ENCODE measurements at regions not wholly inside any gene's neighbourhood (a gene's known extent, or its start where the extent isn't known, plus 50 kb on each side); places are given as distances from the start of the nearest gene placed in this dataset.
A peak's percentile ranks its signal among the peaks of the same experiment; 100 is the strongest.

DNA sequence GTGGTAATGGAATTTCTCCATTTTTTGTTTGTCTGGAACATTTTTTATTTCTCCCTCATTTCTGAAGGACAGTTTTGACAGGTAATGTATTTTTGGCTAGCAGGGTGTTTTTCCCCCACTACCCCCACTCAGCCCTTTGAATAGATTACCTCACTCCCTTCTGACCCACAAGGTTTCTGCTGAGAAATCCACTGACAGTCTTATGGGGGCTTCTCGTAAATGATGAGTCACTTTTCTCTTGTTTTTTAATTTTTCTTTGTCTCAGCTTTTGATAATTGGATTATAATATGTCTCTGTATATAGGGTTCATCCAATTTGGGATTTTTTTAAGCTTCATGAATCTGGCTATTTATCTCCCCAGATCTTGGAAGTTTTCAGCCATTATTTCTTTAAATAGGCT, 74.7 kb upstream of the CCDC71L start:
- TF ChIP-seq, protein P1, sequence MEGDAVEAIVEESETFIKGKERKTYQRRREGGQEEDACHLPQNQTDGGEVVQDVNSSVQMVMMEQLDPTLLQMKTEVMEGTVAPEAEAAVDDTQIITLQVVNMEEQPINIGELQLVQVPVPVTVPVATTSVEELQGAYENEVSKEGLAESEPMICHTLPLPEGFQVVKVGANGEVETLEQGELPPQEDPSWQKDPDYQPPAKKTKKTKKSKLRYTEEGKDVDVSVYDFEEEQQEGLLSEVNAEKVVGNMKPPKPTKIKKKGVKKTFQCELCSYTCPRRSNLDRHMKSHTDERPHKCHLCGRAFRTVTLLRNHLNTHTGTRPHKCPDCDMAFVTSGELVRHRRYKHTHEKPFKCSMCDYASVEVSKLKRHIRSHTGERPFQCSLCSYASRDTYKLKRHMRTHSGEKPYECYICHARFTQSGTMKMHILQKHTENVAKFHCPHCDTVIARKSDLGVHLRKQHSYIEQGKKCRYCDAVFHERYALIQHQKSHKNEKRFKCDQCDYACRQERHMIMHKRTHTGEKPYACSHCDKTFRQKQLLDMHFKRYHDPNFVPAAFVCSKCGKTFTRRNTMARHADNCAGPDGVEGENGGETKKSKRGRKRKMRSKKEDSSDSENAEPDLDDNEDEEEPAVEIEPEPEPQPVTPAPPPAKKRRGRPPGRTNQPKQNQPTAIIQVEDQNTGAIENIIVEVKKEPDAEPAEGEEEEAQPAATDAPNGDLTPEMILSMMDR (IDR thresholded peaks at IDR 0.05): no peak

DNA sequence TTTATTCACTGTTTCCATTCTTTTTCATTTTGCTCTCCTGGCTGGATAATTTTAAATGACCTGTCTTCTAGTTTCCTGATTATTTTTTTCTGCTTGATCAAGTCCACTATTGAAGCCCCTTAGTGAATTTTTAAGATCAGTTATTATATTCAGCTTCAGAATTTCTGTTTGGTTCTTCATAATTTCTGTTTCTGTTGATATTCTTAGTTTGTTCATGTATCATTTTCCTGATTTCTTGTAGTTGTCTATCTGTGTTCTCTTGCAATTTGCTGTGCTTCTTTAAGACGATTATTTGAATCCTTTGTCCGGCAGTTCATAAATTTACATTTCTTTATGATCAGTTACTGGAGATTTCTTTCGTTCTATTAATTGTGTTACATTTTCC, 75.2 kb upstream of the CCDC71L start:
- Mint-ChIP-seq H3K9me3 (ENCODE audit: low read depth) (no peaks in the 10 kb centered on the region), H3K36me3 (ENCODE audit: low read depth) (no peaks in the 10 kb centered on the region), H3K4me3 (ENCODE audit: unreplicated experiment) (no peak overlapping the region), H3K27ac (ENCODE audit: unreplicated experiment) (no peak overlapping the region), H3K27me3 (ENCODE audit: low read depth) (no peaks in the 10 kb centered on the region), H3K4me1 (ENCODE audit: low read depth) (peaks cover 35% of the 10 kb centered on the region)
- no peak for DNase-seq (ENCODE audit: low spot score)
- TF ChIP-seq, protein P1 (IDR thresholded peaks at IDR 0.05): no peak

More for the DNA sequence above, 74.7 kb upstream of the CCDC71L start:
- Mint-ChIP-seq H3K36me3 (ENCODE audit: low read depth) (no peaks in the 10 kb centered on the region), H3K27ac (ENCODE audit: unreplicated experiment) (no peak overlapping the region), H3K4me1 (ENCODE audit: low read depth) (peaks cover 38% of the 10 kb centered on the region), H3K4me3 (ENCODE audit: unreplicated experiment) (no peak overlapping the region), H3K27me3 (ENCODE audit: low read depth) (no peaks in the 10 kb centered on the region), H3K9me3 (ENCODE audit: low read depth) (no peaks in the 10 kb centered on the region)
- DNase-seq (ENCODE audit: low spot score): no peak

DNA sequence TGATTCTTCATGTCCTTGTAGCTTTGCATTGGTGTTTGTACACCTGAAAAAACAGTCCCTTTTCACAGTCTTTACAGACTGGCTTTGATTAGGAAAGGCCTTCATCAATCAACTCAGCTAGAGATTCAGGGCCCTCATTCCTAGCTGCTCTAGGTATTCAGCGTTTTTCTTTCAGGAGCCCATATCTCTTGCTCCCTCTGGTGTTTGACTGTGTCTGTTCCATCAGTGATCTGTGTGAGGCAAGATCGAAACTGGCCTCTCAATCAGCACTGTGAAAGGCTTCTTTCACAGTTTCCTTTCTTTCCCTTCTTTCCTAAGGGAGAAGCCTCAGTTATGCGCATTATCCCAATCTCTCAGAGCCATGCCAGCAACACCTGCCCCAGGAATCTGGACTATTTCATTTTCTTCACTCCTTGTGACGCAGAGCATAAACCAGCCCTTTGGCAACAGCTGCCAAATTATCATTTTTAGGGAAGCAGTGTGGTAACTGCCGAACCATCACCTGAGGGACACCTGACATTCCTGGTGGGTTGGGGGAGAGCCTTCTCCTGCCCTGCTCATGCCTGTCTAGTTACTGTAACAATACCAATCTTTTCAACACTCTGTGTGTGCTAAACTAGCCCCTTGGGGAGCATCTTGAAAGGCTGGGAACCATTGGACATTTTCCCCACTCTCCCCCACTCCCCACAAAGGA, 75.7 kb upstream of the CCDC71L start:
- Mint-ChIP-seq H3K9me3 (ENCODE audit: low read depth) (no peaks in the 10 kb centered on the region), H3K27me3 (ENCODE audit: low read depth) (no peaks in the 10 kb centered on the region), H3K4me1 (ENCODE audit: low read depth) (peaks cover 30% of the 10 kb centered on the region), H3K27ac (ENCODE audit: unreplicated experiment) (no peak overlapping the region), H3K4me3 (ENCODE audit: unreplicated experiment) (no peak overlapping the region), H3K36me3 (ENCODE audit: low read depth) (no peaks in the 10 kb centered on the region)
- TF ChIP-seq, protein P1 (IDR thresholded peaks at IDR 0.05): peak; percentile 79
- no peak for DNase-seq (ENCODE audit: low spot score)

DNA sequence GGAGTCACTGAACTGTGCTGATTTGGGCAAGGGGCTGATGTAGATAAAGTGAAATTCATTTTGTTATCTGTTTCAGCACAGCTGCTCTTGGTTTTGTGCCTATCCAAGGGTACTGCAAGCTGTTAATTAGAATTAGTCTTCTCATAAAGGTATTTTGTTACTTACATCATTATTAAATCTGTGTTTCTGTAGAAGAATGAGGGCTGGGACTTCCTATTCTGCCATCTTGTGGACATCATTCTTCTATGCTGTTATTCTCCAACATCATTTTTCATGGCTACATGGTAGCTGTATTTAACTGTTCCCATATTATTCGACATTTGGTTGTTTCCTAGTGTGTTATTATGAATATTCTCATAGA, 76.2 kb upstream of the CCDC71L start:
- Mint-ChIP-seq H3K9me3 (ENCODE audit: low read depth) (no peaks in the 10 kb centered on the region), H3K4me3 (ENCODE audit: unreplicated experiment) (no peak overlapping the region), H3K4me1 (ENCODE audit: low read depth) (peaks cover 25% of the 10 kb centered on the region), H3K36me3 (ENCODE audit: low read depth) (no peaks in the 10 kb centered on the region), H3K27me3 (ENCODE audit: low read depth) (no peaks in the 10 kb centered on the region), H3K27ac (ENCODE audit: unreplicated experiment) (no peak overlapping the region)
- no peak for DNase-seq (ENCODE audit: low spot score)
- TF ChIP-seq, protein P1 (IDR thresholded peaks at IDR 0.05): peak; percentile 77

DNA sequence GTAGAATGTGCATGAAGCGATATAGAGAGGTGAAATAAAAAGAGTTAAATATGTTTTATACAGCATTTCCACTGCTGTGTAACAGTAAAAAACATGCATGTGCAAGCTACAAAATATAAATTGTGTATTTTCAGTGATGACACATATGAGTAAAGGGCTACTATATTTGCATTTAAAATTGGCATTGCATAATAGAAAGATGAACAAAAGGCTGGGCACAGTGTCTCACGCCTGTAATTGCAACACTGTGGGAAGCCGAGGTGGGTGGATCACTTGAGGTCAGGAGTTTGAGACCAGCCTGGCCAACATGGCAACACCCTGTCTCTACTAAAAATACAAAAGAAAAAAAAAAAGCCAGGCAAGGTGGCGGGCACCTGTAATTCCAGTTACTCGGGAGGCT, 79.8 kb upstream of the CCDC71L start:
- Mint-ChIP-seq H3K9me3 (ENCODE audit: low read depth) (no peaks in the 10 kb centered on the region), H3K27me3 (ENCODE audit: low read depth) (no peaks in the 10 kb centered on the region), H3K36me3 (ENCODE audit: low read depth) (no peaks in the 10 kb centered on the region), H3K27ac (ENCODE audit: unreplicated experiment) (no peak overlapping the region), H3K4me3 (ENCODE audit: unreplicated experiment) (no peak overlapping the region), H3K4me1 (ENCODE audit: low read depth) (peaks cover 13% of the 10 kb centered on the region)
- DNase-seq (ENCODE audit: low spot score): no peak
- TF ChIP-seq, protein P1 (IDR thresholded peaks at IDR 0.05): no peak

All from chondrocyte (in vitro differentiated cells).